ENCODE measurements at regions not wholly inside any gene's neighbourhood (a gene's known extent, or its start where the extent isn't known, plus 50 kb on each side); places are given as distances from the start of the nearest gene placed in this dataset.
"Not testable (repeated sequence)": the region's sequence is repeated elsewhere in the genome, so short reads cannot be mapped to it uniquely, and the experiment has no call there.

- DNase-seq = no peak
Measured at GRCh38 chr9:89945133-89945532, 340.3 kb downstream of the GADD45G start.

GRCh38 chr9:89946741-89947140 lies 341.9 kb downstream of the GADD45G start:
- DNase-seq = no peak

GRCh38 chr9:89949111-89949510 lies 344.3 kb downstream of the GADD45G start:
- DNase-seq = no peak

- no peak for DNase-seq
Measured at GRCh38 chr9:89951675-89952074, 346.9 kb downstream of the GADD45G start.

GRCh38 chr9:89952401-89952800 lies 347.6 kb downstream of the GADD45G start:
- DNase-seq = no peak

- DNase-seq = not testable (repeated sequence)
Measured at GRCh38 chr9:89953263-89953662, 348.5 kb downstream of the GADD45G start.

- no peak for DNase-seq
Measured at GRCh38 chr9:89953824-89954615, 349.2 kb downstream of the GADD45G start.

GRCh38 chr9:89955144-89955543 lies 350.3 kb downstream of the GADD45G start:
- DNase-seq = no peak

GRCh38 chr9:89955626-89956025 lies 350.8 kb downstream of the GADD45G start:
- no peak for DNase-seq

GRCh38 chr9:89956331-89956730 lies 351.5 kb downstream of the GADD45G start:
- DNase-seq = no peak

- DNase-seq = no peak
Measured at GRCh38 chr9:89956907-89957306, 352.1 kb downstream of the GADD45G start.

GRCh38 chr9:89958086-89958485 lies 353.3 kb downstream of the GADD45G start:
- no peak for DNase-seq

GRCh38 chr9:89961616-89962341 lies 357.0 kb downstream of the GADD45G start:
- DNase-seq = no peak

GRCh38 chr9:89963280-89963679 lies 358.5 kb downstream of the GADD45G start:
- DNase-seq = no peak

- DNase-seq = no peak
Measured at GRCh38 chr9:89967527-89967926, 362.7 kb downstream of the GADD45G start.

GRCh38 chr9:89969156-89969675 lies 364.4 kb downstream of the GADD45G start:
- no peak for DNase-seq

GRCh38 chr9:89969881-89970639 lies 365.2 kb downstream of the GADD45G start:
- DNase-seq = no peak

- no peak for DNase-seq
Measured at GRCh38 chr9:89970701-89971100, 365.9 kb downstream of the GADD45G start.

- no peak for DNase-seq
Measured at GRCh38 chr9:89972535-89972934, 367.7 kb downstream of the GADD45G start.

- no peak for DNase-seq
Measured at GRCh38 chr9:89974582-89974981, 369.8 kb downstream of the GADD45G start.

- DNase-seq = no peak
Measured at GRCh38 chr9:89975024-89975423, 370.2 kb downstream of the GADD45G start.

GRCh38 chr9:89975630-89976029 lies 370.8 kb downstream of the GADD45G start:
- no peak for DNase-seq

GRCh38 chr9:89978185-89978584 lies 373.4 kb downstream of the GADD45G start:
- DNase-seq = no peak

Measured in activated effector memory CD4-positive, alpha-beta T cell treated with anti-CD3 and anti-CD28 coated beads, Interleukin-2, amount 50 U/mL, for 16 hours (primary cell).